SK-N-SH (cell line): ENCODE measurements at regions not wholly inside any gene's neighbourhood (a gene's known extent, or its start where the extent isn't known, plus 50 kb on each side); places are given as distances from the start of the nearest gene placed in this dataset.
A peak's percentile ranks its signal among the peaks of the same experiment; 100 is the strongest.

Experiments used
- CTCF ChIA-PET: fragments of 300-600, 350-600 bp; formaldehyde crosslinking; extraction: SDS; loops from one replicate; lab custom pipeline; 2021; lab: Yijun Ruan, JAX
- POLR2A ChIA-PET: fragments of 350-600 bp; sonication (Branson Sonifier 250); formaldehyde crosslinking; extraction: SDS; loops from one replicate; lab custom pipeline; 2020; ENCODE audit warnings: antibody characterized with exemption, inconsistent platforms; lab: Yijun Ruan, JAX
- DNase-seq: peaks from one replicate; pipeline ENCODE4 v3.0.0; 2012
- H2AFZ ChIP-seq: fragments of 200-600 bp; sonication (generic); 2 replicates; pipeline ENCODE4 v1.8.1; 2016; ENCODE audit warnings: antibody characterized with exemption, mild to moderate bottlenecking, low read depth
- H3F3A ChIP-seq: fragments of 200-600 bp; sonication (generic); replicated peaks from 2 replicates; pipeline ENCODE3; 2016; ENCODE audit warnings: antibody characterized with exemption, mild to moderate bottlenecking; ENCODE audit not compliant: insufficient read depth
- H3K27ac ChIP-seq, 2 experiments: fragments of 200-500 bp in 1 of 2; fragments of 200-600 bp in 1 of 2; sonication (Bioruptor generic) in 1 of 2; sonication (generic), shearing (Covaris generic) in 1 of 2; 2 replicates each; pipeline versions ENCODE4 v1.5.1 to v1.6.1; 2014 to 2016; ENCODE audit warnings: low read depth in 2 of 2, inconsistent platforms in 1 of 2, low read length in 1 of 2, mild to moderate bottlenecking in 1 of 2, mixed read lengths in 1 of 2
- H3K27me3 ChIP-seq: fragments of 200-600 bp; sonication (generic), shearing (Covaris generic); 2 replicates; pipeline ENCODE4 v1.6.1; 2016; ENCODE audit warnings: mixed run types; ENCODE audit not compliant: insufficient read depth
- H3K36me3 ChIP-seq, 2 experiments: fragments of 200-500 bp in 1 of 2; fragments of 200-600 bp in 1 of 2; sonication (Bioruptor generic) in 1 of 2; sonication (generic) in 1 of 2; replicated peaks in 1 of 2; 2 replicates each; pipeline versions ENCODE3 to v1.5.1; 2014 to 2016; ENCODE audit warnings: low read length in 1 of 2, mild to moderate bottlenecking in 1 of 2; ENCODE audit not compliant: insufficient read depth in 2 of 2, control insufficient read depth in 1 of 2
- H3K4me1 ChIP-seq, 2 experiments: fragments of 200-500 bp in 1 of 2; fragments of 200-600 bp in 1 of 2; sonication (Bioruptor generic) in 1 of 2; sonication (generic), shearing (Covaris generic) in 1 of 2; 2 replicates each; pipeline versions ENCODE4 v1.5.1 to v1.6.1; 2014 to 2016; ENCODE audit warnings: low read depth in 1 of 2, low read length in 1 of 2, mixed run types in 1 of 2; ENCODE audit not compliant: insufficient read depth in 2 of 2, control insufficient read depth in 1 of 2
- H3K4me2 ChIP-seq: fragments of 200-600 bp; sonication (generic), shearing (Covaris generic); 2 replicates; pipeline ENCODE4 v1.6.1; 2017; ENCODE audit warnings: mixed run types
- H3K4me3 ChIP-seq, 2 experiments: fragments of 200-500 bp in 1 of 2; fragments of 200-600 bp in 1 of 2; sonication (Bioruptor generic) in 1 of 2; sonication (generic), shearing (Covaris generic) in 1 of 2; 2 replicates each; pipeline versions ENCODE4 v1.5.1 to v1.8.1; 2014 to 2016; ENCODE audit warnings: low read depth in 2 of 2, inconsistent platforms in 1 of 2, low read length in 1 of 2, mild to moderate bottlenecking in 1 of 2, mixed read lengths in 1 of 2, moderate library complexity in 1 of 2
- H3K79me2 ChIP-seq: fragments of 200-600 bp; sonication (generic); 2 replicates; pipeline ENCODE4 v1.8.1; 2017; ENCODE audit warnings: mild to moderate bottlenecking; ENCODE audit not compliant: insufficient read depth
- H3K9ac ChIP-seq: fragments of 200-600 bp; sonication (generic); 2 replicates; pipeline ENCODE4 v1.6.1; 2017; ENCODE audit warnings: mixed run types
- H3K9me2 ChIP-seq: fragments of 200-600 bp; sonication (generic); 2 replicates; pipeline ENCODE4 v1.6.1; 2017; ENCODE audit warnings: mixed run types
- H3K9me3 ChIP-seq: fragments of 200-600 bp; sonication (generic); 2 replicates; pipeline ENCODE4 v1.6.1; 2017; ENCODE audit warnings: mixed run types, mild to moderate bottlenecking, moderate library complexity
- H4K20me1 ChIP-seq: fragments of 200-600 bp; sonication (generic); 2 replicates; pipeline ENCODE4 v1.6.1; 2017; ENCODE audit warnings: mild to moderate bottlenecking, mixed run types; ENCODE audit not compliant: insufficient read depth
- CHD2 ChIP-seq: fragments of 150-350 bp; IDR thresholded peaks from 2 replicates; pipeline ENCODE4 v1.6.1; 2018; ENCODE audit warnings: low read length; ENCODE audit not compliant: partially characterized antibody
- FOSL2 ChIP-seq: IDR thresholded peaks from 2 replicates; pipeline ENCODE4 v1.4.0; 2012; ENCODE audit warnings: low read depth, mild to moderate bottlenecking, moderate library complexity, borderline replicate concordance
- FOXJ3 ChIP-seq: sonication (generic); formaldehyde crosslinking; IDR thresholded peaks from 2 replicates; pipeline ENCODE4 v1.5.1; 2020; ENCODE audit warnings: mild to moderate bottlenecking, missing genetic modification reagents
- GABPA ChIP-seq: IDR thresholded peaks from 2 replicates; pipeline ENCODE4 v1.4.0; 2012; ENCODE audit warnings: low read depth, mild to moderate bottlenecking
- GATA2 ChIP-seq: sonication (generic); formaldehyde crosslinking; IDR thresholded peaks from 2 replicates; pipeline ENCODE4 v1.5.0; 2020; ENCODE audit warnings: mild to moderate bottlenecking, missing genetic modification reagents
- MEF2A ChIP-seq: IDR thresholded peaks from 2 replicates; pipeline ENCODE4 v1.4.0; 2012; ENCODE audit warnings: low read depth, borderline replicate concordance
- MXI1 ChIP-seq: IDR thresholded peaks from 2 replicates; pipeline ENCODE4 v1.6.1; 2012; ENCODE audit warnings: mild to moderate bottlenecking, low read depth, low read length, improper control_type of control experiment
- NRF1 ChIP-seq: IDR thresholded peaks from 2 replicates; pipeline ENCODE4 v1.6.1; 2012; ENCODE audit warnings: low read depth, mild to moderate bottlenecking, low read length
- POLR2AphosphoS5 ChIP-seq: IDR thresholded peaks from 2 replicates; pipeline ENCODE4 v1.6.1; 2012; ENCODE audit warnings: low read depth, low read length
- RFX5 ChIP-seq: IDR thresholded peaks from 2 replicates; pipeline ENCODE4 v1.6.1; 2012; ENCODE audit warnings: mild to moderate bottlenecking, improper control_type of control experiment, low read length
- SIN3A ChIP-seq: IDR thresholded peaks from 2 replicates; pipeline ENCODE4 v1.6.1; 2012; ENCODE audit warnings: low read depth, mild to moderate bottlenecking, low read length, moderate library complexity, borderline replicate concordance
- SMC3 ChIP-seq: IDR thresholded peaks from 2 replicates; pipeline ENCODE4 v1.6.1; 2012; ENCODE audit warnings: low read depth, low read length, improper control_type of control experiment
- TAF1 ChIP-seq: IDR thresholded peaks from 2 replicates; pipeline ENCODE4 v1.6.1; 2012; ENCODE audit warnings: low read depth, mild to moderate bottlenecking, low read length, moderate library complexity, borderline replicate concordance
- WGBS: methylation state at CpG from one replicate; pipeline ENCODE4 v1.1.6; 2017; ENCODE audit warnings: low lambda C conversion rate; 5-methylcytosine and 5-hydroxymethylcytosine counted together
- TF ChIP-seq, protein P1 (sequence below): fragments of 150-350 bp; IDR thresholded peaks from 2 replicates; pipeline ENCODE4 v1.6.1; 2017; ENCODE audit warnings: antibody characterized with exemption, low read length, low read depth, borderline replicate concordance
- TF ChIP-seq, protein P2 (sequence below): IDR thresholded peaks from 2 replicates; pipeline ENCODE4 v1.6.1; 2012; ENCODE audit warnings: mild to moderate bottlenecking, low read depth, low read length, moderate library complexity
- TF ChIP-seq, protein P3 (sequence below): IDR thresholded peaks from 2 replicates; pipeline ENCODE4 v1.4.0; 2012; ENCODE audit warnings: low read depth, borderline replicate concordance

DNA sequence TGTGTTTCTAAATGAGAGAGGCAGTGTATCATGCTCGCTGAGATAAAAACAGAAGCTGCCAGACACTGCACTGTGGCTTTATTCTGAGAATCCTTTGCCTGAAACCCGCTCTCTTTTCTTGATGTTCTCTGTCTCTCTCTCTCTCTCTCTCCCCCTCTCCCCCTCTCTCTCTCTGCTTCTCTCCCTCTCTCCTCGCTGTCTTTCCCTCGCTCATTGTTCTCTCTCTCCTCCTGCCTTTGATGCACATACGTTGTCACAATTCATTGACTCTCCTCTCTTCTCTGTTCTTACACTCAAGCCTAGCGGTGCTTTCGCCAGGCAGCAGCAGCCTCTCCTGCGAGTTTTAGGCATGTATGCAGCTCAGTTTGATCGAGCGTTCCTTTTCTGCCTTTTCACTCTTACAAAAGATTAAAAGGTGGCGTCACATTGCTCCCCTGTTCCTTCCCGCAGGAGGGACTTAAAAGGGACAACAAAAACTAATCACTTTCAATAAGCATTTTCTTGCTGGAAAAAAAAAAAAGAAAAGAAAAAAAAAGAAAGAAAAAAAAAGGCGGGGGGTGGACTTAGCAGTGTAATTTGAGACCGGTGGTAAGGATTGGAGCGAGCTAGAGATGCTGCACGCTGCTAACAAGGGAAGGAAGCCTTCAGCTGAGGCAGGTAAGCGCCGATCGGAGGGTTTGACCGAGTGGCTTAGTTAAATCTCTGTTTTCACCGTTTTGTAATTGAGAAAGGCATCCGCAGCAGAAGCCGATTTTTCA lies 717.9 kb upstream of the WWC1 start:
- Histone ChIP-seq H3K4me2 (peak overlapping the region; percentile 90), H4K20me1 (no peaks in the 10 kb centered on the region), H3K9me3 (no peaks in the 10 kb centered on the region), H3K27me3 (peaks cover 22% of the 10 kb centered on the region; the same call in 1 of the 2 replicates), H3K79me2 (no peaks in the 10 kb centered on the region), H3K9ac (peak overlapping the region; percentile 22; the same call in 1 of the 2 replicates), H3K4me1 (no peaks in the 10 kb centered on the region; a peak in 3 of 4 replicates), H3K36me3 (no peaks in the 10 kb centered on the region), H3K4me3 (peak overlapping the region; percentile 47 to 62), H3K9me2 (no peaks in the 10 kb centered on the region), H3F3A (no peaks in the 10 kb centered on the region), H3K27ac (no peak overlapping the region), H2AFZ (peak overlapping the region; percentile 90)
- ChIA-PET CTCF (interaction anchor here (1.1 to 2.0 kb wide), 6 partner anchors 8 to 646 kb away, joined by 3 to 9 read pairs (median 3); no protein-coding TSS in a partner anchor), POLR2A (no interaction called here)
- DNase-seq = peak; percentile 20
- WGBS = 4% methylated on average over 23 of the region's 23 CpGs
- TF ChIP-seq NRF1 (no peak), FOXJ3 (CRISPR knock-in tag) (no peak), MXI1 (peak; percentile 38; the same call in 1 of the 2 replicates)

DNA sequence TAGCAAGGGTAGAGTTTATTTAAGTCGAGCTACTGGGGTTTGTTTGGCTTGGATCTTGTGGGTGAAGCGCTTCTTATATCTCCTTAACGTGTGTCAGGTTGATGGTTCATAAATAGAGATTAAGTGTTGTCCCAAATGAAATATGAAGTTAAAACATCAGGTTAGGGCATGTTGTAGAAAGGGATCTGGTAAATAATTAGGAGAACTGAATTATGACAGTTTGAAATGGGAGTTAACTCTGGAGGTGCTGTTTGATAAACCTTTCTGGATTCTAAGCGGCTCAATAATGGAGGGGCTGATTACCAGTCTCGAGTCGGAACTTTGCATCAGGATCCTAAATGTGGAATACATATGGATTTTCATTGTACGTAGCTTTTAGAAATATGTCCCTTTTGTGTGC lies 717.0 kb upstream of the WWC1 start:
- no peak for TF ChIP-seq CHD2
- TF ChIP-seq, protein P1, sequence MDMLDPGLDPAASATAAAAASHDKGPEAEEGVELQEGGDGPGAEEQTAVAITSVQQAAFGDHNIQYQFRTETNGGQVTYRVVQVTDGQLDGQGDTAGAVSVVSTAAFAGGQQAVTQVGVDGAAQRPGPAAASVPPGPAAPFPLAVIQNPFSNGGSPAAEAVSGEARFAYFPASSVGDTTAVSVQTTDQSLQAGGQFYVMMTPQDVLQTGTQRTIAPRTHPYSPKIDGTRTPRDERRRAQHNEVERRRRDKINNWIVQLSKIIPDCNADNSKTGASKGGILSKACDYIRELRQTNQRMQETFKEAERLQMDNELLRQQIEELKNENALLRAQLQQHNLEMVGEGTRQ = no peak
- TF ChIP-seq, protein P2, sequence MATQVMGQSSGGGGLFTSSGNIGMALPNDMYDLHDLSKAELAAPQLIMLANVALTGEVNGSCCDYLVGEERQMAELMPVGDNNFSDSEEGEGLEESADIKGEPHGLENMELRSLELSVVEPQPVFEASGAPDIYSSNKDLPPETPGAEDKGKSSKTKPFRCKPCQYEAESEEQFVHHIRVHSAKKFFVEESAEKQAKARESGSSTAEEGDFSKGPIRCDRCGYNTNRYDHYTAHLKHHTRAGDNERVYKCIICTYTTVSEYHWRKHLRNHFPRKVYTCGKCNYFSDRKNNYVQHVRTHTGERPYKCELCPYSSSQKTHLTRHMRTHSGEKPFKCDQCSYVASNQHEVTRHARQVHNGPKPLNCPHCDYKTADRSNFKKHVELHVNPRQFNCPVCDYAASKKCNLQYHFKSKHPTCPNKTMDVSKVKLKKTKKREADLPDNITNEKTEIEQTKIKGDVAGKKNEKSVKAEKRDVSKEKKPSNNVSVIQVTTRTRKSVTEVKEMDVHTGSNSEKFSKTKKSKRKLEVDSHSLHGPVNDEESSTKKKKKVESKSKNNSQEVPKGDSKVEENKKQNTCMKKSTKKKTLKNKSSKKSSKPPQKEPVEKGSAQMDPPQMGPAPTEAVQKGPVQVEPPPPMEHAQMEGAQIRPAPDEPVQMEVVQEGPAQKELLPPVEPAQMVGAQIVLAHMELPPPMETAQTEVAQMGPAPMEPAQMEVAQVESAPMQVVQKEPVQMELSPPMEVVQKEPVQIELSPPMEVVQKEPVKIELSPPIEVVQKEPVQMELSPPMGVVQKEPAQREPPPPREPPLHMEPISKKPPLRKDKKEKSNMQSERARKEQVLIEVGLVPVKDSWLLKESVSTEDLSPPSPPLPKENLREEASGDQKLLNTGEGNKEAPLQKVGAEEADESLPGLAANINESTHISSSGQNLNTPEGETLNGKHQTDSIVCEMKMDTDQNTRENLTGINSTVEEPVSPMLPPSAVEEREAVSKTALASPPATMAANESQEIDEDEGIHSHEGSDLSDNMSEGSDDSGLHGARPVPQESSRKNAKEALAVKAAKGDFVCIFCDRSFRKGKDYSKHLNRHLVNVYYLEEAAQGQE = no peak
- no peak for TF ChIP-seq RFX5
- TF ChIP-seq GATA2 = no peak
- TF ChIP-seq, protein P3, sequence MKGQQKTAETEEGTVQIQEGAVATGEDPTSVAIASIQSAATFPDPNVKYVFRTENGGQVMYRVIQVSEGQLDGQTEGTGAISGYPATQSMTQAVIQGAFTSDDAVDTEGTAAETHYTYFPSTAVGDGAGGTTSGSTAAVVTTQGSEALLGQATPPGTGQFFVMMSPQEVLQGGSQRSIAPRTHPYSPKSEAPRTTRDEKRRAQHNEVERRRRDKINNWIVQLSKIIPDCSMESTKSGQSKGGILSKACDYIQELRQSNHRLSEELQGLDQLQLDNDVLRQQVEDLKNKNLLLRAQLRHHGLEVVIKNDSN = no peak
- no peak for TF ChIP-seq FOSL2
- no peak for TF ChIP-seq NRF1
- no peak for TF ChIP-seq SMC3
- no peak for TF ChIP-seq GABPA
- no peak for TF ChIP-seq FOXJ3 (CRISPR knock-in tag)
- TF ChIP-seq TAF1 = no peak
- TF ChIP-seq MEF2A = no peak
- TF ChIP-seq MXI1 = no peak
- no peak for TF ChIP-seq POLR2AphosphoS5
- no peak for TF ChIP-seq SIN3A
- H3F3A ChIP-seq = no peaks in the 10 kb centered on the region
- no peak overlapping the region for H3K4me2 ChIP-seq
- H3K27me3 ChIP-seq = peaks cover 22% of the 10 kb centered on the region; the same call in 1 of the 2 replicates
- no peak overlapping the region for H3K4me3 ChIP-seq
- no peak overlapping the region for H2AFZ ChIP-seq
- 71% methylated on average over 7 of the region's 7 CpGs for WGBS
- H3K36me3 ChIP-seq = no peaks in the 10 kb centered on the region
- no peaks in the 10 kb centered on the region for H4K20me1 ChIP-seq
- ChIA-PET POLR2A (no interaction called here), CTCF (interaction anchor here (1.6 to 2.0 kb wide), 3 partner anchors 9 to 473 kb away, joined by 3 to 9 read pairs (median 6); no protein-coding TSS in a partner anchor)
- no peaks in the 10 kb centered on the region for H3K79me2 ChIP-seq
- no peaks in the 10 kb centered on the region for H3K9me2 ChIP-seq
- no peak overlapping the region for H3K9ac ChIP-seq
- H3K4me1 ChIP-seq = no peaks in the 10 kb centered on the region; a peak in 3 of 4 replicates
- H3K27ac ChIP-seq = no peak overlapping the region
- no peaks in the 10 kb centered on the region for H3K9me3 ChIP-seq
- DNase-seq = no peak
